ENCODE measurements at regions not wholly inside any gene's neighbourhood (a gene's known extent, or its start where the extent isn't known, plus 50 kb on each side); places are given as distances from the start of the nearest gene placed in this dataset.
A peak's percentile ranks its signal among the peaks of the same experiment; 100 is the strongest.
"Not testable (repeated sequence)": the region's sequence is repeated elsewhere in the genome, so short reads cannot be mapped to it uniquely, and the experiment has no call there.

DNA sequence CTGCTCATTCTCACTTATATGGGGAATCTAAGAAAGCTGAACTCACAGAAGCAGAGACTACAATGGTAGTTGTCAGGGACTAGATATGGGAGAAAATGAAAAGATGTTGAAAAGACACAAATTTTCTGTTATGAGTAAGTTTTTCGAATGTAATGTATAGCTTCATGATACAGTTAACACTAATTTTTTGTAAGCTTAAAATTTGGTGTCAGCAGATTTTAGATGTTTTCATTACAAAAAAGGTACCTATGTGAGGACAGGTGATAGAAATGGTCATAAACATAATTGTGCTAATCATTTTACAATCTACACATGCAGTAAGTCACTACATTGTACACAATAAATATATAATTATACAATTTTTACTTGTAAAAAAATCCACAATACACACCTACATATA lies 286.6 kb downstream of the ZNF33B start:
- no peak for DNase-seq

- not testable (repeated sequence) for DNase-seq
Observed at GRCh38 chr10:42336593-42337337, 301.6 kb downstream of the ZNF33B start.

DNA sequence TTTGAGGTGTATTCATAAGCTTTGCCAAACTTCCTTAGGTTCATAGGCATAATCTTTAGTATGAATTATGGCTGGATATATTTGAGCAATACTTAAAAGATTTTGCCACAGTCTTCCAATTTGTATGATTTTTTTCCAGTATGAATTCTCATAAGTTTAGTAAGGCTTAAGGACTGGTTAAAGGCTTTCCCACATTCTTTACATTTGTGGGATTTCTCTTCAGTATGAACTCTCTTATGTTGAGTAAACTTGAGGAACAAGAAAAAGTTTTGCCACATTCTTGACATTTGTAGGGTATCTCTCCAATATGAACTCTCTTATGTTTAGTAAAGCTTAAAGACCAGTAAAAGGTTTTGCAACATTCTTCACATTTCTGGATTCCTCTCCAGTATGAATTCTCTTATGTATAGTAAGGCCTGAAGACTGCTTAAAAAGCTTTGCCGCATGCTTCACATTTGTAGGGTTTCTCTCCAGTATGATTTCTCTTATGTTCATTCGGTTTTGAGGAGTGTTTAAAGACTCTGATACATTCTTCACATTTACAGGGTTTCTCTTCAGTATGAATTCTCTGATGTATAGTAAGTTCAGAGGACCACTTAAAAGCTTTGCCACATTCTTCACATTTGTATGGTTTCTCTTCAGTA lies 302.6 kb downstream of the ZNF33B start:
- DNase-seq = not testable (repeated sequence)

GRCh38 chr10:42304341-42304740 lies 334.0 kb downstream of the ZNF33B start:
- peak; percentile 0 for DNase-seq

DNA sequence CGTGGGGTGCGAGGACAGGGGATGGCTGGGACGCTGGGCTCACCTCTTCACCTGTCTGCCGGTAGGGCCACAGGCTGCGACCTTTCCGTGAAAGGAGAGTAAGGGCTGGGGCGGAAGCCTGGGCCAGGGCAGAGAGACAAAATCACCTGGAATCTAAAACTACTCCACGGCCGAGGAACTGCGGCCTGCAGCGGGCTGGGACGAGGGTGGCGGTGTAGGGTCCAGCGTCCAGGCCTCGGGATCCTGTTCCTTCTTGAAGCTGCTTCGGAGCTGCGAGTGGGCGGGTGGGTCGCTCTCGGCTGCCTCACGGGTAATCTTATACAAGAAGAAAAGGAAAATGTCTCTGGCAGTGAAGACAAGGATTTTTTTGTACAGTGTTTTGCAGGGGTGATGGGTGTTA lies 356.5 kb downstream of the ZNF33B start:
- DNase-seq = not testable (repeated sequence)

- DNase-seq = not testable (repeated sequence)
Observed at GRCh38 chr10:42269788-42270187, 368.6 kb downstream of the ZNF33B start.

- DNase-seq = not testable (repeated sequence)
Observed at GRCh38 chr10:42263259-42263658, 375.1 kb downstream of the ZNF33B start.

GRCh38 chr10:42243002-42243401 lies 395.4 kb downstream of the ZNF33B start:
- not testable (repeated sequence) for DNase-seq

DNA sequence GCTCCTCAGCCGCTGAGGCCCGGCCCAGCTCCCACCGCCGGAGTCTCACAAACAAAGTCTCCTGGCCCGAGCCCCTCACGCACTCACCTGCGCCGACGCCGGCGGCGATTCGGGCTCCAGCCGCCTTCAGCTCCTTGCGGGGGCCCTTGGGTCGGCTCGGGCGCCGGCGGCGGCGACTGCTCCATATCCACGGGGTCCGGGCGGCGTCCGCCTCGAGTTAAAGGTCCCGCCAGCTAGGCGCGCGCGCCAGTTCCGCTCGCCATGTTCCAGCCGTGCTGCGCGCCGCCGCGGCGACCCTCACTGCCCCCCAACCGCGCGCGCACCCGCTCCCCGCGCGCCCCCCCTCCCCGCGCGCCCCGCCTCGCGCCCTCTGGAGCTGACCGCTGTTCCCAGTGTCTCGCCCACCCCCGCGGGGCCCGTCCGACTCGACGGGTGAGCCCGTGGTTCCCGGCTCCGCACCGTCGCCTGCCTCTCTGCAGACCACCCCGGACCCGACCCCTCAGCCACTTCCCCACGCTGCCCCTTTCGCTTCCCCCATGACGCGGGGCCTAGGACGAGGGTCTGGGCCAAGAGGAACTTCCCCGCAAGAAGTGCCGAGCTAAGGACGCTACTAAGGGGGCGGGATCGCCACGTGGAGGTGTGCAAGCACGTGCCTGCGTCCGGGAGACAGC lies 396.1 kb downstream of the ZNF33B start:
- no peak for DNase-seq

GRCh38 chr10:42236401-42236800 lies 402.0 kb downstream of the ZNF33B start:
- DNase-seq = not testable (repeated sequence)

GRCh38 chr10:42235736-42236135 lies 402.6 kb downstream of the ZNF33B start:
- not testable (repeated sequence) for DNase-seq

DNA sequence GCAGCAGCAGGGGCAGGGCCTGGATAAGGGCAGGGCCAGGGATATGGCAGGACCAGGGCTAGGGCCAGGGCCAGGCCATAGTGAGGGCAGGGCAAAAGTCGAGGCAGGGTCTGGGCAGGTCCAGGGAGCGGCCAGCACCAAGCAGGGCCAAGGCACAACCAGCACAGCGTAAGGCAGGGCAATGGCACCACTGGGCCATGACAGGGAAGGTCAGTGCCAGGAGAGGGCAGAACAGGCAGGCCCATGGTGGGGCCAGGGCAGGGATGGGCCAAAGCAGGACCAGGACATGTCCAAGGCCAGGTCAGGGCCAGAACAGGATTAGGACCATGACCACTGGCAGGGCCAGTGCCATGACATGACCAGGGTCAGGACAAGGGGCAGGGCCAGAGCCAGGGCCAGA lies 403.1 kb downstream of the ZNF33B start:
- DNase-seq = not testable (repeated sequence)

- not testable (repeated sequence) for DNase-seq
Observed at GRCh38 chr10:42234506-42234905, 403.9 kb downstream of the ZNF33B start.

- DNase-seq = not testable (repeated sequence)
Observed at GRCh38 chr10:42233461-42234206, 404.7 kb downstream of the ZNF33B start.

DNA sequence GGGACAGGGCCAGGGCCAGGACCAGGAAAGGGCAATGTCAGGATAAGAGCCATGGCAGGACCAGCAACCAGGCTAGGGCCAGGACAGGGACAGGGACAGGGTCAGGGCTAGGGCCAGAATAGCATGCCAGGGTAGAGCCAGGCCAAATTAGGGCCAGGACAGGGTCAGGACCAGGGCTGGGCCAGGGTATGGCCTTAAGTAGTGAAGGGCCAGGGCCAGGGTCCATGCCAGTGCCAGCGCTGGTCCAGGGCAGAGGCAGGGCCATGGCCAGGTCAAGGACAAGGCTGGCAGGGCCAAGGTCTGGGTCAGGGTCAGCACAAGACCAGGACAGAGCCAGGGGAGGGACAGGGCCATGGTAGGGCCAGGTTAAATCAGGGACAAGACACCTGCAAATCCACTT lies 405.4 kb downstream of the ZNF33B start:
- DNase-seq = not testable (repeated sequence)

- not testable (repeated sequence) for DNase-seq
Observed at GRCh38 chr10:42230812-42231211, 407.6 kb downstream of the ZNF33B start.

- DNase-seq = not testable (repeated sequence)
Observed at GRCh38 chr10:42230115-42230514, 408.3 kb downstream of the ZNF33B start.

DNA sequence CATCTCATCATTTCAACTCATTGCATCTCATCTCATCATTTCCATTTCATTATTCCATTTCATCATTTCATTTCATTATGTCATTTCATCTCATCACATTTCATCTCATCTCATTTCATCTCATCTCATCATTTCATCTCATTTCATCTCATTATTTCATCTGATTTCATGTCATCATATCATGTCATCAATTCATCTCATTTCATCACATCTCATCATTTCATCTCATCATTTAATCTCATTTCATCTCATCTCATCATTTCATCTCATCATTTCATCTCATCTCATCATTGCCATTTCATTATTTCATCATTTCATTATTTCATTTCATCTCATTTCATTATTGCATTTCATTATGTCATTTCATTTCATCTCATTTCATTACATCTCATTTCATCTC lies 410.5 kb downstream of the ZNF33B start:
- DNase-seq = not testable (repeated sequence)

DNA sequence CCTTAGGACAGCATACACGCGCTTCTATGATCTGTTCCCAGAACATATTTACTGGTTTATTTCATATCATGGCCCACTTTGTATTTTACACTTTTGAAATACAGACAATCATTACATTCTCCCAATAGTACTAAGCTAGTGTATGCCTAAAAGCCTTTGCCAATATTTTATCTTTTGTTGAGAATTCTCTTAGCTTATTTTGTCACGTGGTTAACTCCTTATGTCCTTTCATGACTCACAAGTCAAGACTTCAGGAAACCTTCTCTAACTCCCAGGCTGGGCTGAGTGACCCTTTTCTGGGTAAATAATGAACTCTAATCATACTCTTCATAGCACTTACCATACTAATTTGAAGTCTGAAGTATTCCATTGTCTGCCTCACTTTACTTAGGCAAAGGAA lies 444.8 kb downstream of the ZNF33B start:
- not testable (repeated sequence) for DNase-seq

- not testable (repeated sequence) for DNase-seq
Observed at GRCh38 chr10:42192450-42192849, 445.9 kb downstream of the ZNF33B start.

GRCh38 chr10:42187501-42188195 lies 450.7 kb downstream of the ZNF33B start:
- DNase-seq = not testable (repeated sequence)

All from fibroblast of upper back skin (primary cell).